ENCODE measurements at regions not wholly inside any gene's neighbourhood (a gene's known extent, or its start where the extent isn't known, plus 50 kb on each side); places are given as distances from the start of the nearest gene placed in this dataset.

DNA sequence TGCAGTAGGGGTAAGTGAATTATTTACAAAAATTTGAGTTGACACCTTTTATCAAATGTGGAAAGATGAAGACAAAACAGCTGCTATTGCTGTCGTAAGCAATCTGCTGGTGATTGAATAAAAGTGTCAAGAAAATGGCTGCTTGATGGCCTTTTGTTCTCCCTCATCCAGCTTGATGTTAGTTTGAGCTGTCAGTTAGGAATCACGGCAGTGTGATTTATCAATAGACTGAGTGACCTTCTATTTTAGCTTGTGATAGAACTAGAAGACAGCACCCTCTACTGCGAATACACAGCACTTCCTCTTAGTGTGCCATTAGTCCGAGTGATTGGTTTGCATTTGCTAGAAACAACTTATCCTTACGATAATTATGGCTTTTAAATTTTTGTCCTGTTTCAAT is 76.3 kb downstream of the MZT1 start:
- TF ChIP-seq FOXK2 (IDR thresholded peaks at IDR 0.05) (no peak), ELF4 (IDR thresholded peaks at IDR 0.05) (no peak)
